ENCODE measurements at regions not wholly inside any gene's neighbourhood (a gene's known extent, or its start where the extent isn't known, plus 50 kb on each side); places are given as distances from the start of the nearest gene placed in this dataset.
A peak's percentile ranks its signal among the peaks of the same experiment; 100 is the strongest.

- H3K4me3 ChIP-seq (ENCODE audit: insufficient read depth, low read depth, low read length) = no peak overlapping the region
- no peaks in the 10 kb centered on the region for H4K20me1 ChIP-seq (ENCODE audit: insufficient read depth, low read length)
- H3K36me3 ChIP-seq (ENCODE audit: insufficient read depth, low read length) = no peaks in the 10 kb centered on the region
- H3K9ac ChIP-seq (ENCODE audit: low read length) = no peak overlapping the region
- Mint-ChIP-seq H3K27ac (ENCODE audit: unreplicated experiment) (no peak overlapping the region), H3K4me3 (ENCODE audit: unreplicated experiment) (no peak overlapping the region), H3K27me3 (ENCODE audit: low read depth, unreplicated experiment) (no peaks in the 10 kb centered on the region), H3K36me3 (ENCODE audit: low read depth, unreplicated experiment) (no peaks in the 10 kb centered on the region), H3K4me1 (ENCODE audit: low read depth, unreplicated experiment) (no peaks in the 10 kb centered on the region), H3K9me3 (ENCODE audit: unreplicated experiment) (no peaks in the 10 kb centered on the region)
- peak; percentile 5 for FAIRE-seq
- H3K4me2 ChIP-seq (ENCODE audit: low read length) = no peak overlapping the region
- no peaks in the 10 kb centered on the region for H3K9me3 ChIP-seq (ENCODE audit: insufficient read depth, low read depth, low read length)
- no peak for TF ChIP-seq EZH2 (IDR thresholded peaks at IDR 0.05; ENCODE audit: insufficient read depth, low read length)
- TF ChIP-seq CTCF (IDR thresholded peaks at IDR 0.05; ENCODE audit: insufficient read depth, low read depth, low read length) = no peak
- DNase-seq (ENCODE audit: low read depth) = no peak
- H3K79me2 ChIP-seq (ENCODE audit: insufficient read depth, low read length) = no peaks in the 10 kb centered on the region
- no peak overlapping the region for H2AFZ ChIP-seq (ENCODE audit: low read depth, low read length)
- no peaks in the 10 kb centered on the region for H3K27me3 ChIP-seq (ENCODE audit: insufficient read depth, low read length)
- no peaks in the 10 kb centered on the region for H3K4me1 ChIP-seq (ENCODE audit: insufficient read depth, low read length)
- no peak overlapping the region for H3K27ac ChIP-seq (ENCODE audit: low read depth, low read length)
These were observed 557.6 kb upstream of the MARCKS start for GRCh38 chr6:113299531-113299930.

- TF ChIP-seq CTCF (IDR thresholded peaks at IDR 0.05; ENCODE audit: insufficient read depth, low read depth, low read length) (no peak), EZH2 (IDR thresholded peaks at IDR 0.05; ENCODE audit: insufficient read depth, low read length) (no peak)
- DNase-seq (ENCODE audit: low read depth) (no peak), FAIRE-seq (no peak)
- no peaks in the 10 kb centered on the region for H3K27me3 ChIP-seq (ENCODE audit: insufficient read depth, low read length)
- Mint-ChIP-seq H3K4me1 (ENCODE audit: low read depth, unreplicated experiment) (no peaks in the 10 kb centered on the region), H3K4me3 (ENCODE audit: unreplicated experiment) (no peak overlapping the region), H3K27me3 (ENCODE audit: low read depth, unreplicated experiment) (no peaks in the 10 kb centered on the region), H3K27ac (ENCODE audit: unreplicated experiment) (no peak overlapping the region), H3K9me3 (ENCODE audit: unreplicated experiment) (no peaks in the 10 kb centered on the region), H3K36me3 (ENCODE audit: low read depth, unreplicated experiment) (no peaks in the 10 kb centered on the region)
- H3K4me1 ChIP-seq (ENCODE audit: insufficient read depth, low read length) = no peaks in the 10 kb centered on the region
- H4K20me1 ChIP-seq (ENCODE audit: insufficient read depth, low read length) = no peaks in the 10 kb centered on the region
- H3K4me2 ChIP-seq (ENCODE audit: low read length) = no peak overlapping the region
- no peaks in the 10 kb centered on the region for H3K36me3 ChIP-seq (ENCODE audit: insufficient read depth, low read length)
- no peak overlapping the region for H3K9ac ChIP-seq (ENCODE audit: low read length)
- no peaks in the 10 kb centered on the region for H3K9me3 ChIP-seq (ENCODE audit: insufficient read depth, low read depth, low read length)
- H3K27ac ChIP-seq (ENCODE audit: low read depth, low read length) = no peak overlapping the region
- no peaks in the 10 kb centered on the region for H3K79me2 ChIP-seq (ENCODE audit: insufficient read depth, low read length)
- no peak overlapping the region for H3K4me3 ChIP-seq (ENCODE audit: insufficient read depth, low read depth, low read length)
- H2AFZ ChIP-seq (ENCODE audit: low read depth, low read length) = no peak overlapping the region
These were observed 555.5 kb upstream of the MARCKS start for GRCh38 chr6:113301651-113302050.

- TF ChIP-seq CTCF (IDR thresholded peaks at IDR 0.05; ENCODE audit: insufficient read depth, low read depth, low read length) (no peak), EZH2 (IDR thresholded peaks at IDR 0.05; ENCODE audit: insufficient read depth, low read length) (no peak)
- H3K9ac ChIP-seq (ENCODE audit: low read length) = no peak overlapping the region
- no peaks in the 10 kb centered on the region for H4K20me1 ChIP-seq (ENCODE audit: insufficient read depth, low read length)
- no peak overlapping the region for H2AFZ ChIP-seq (ENCODE audit: low read depth, low read length)
- H3K4me2 ChIP-seq (ENCODE audit: low read length) = no peak overlapping the region
- H3K36me3 ChIP-seq (ENCODE audit: insufficient read depth, low read length) = no peaks in the 10 kb centered on the region
- DNase-seq (ENCODE audit: low read depth) (no peak), FAIRE-seq (no peak)
- no peak overlapping the region for H3K4me3 Mint-ChIP-seq (ENCODE audit: unreplicated experiment)
- H3K36me3 Mint-ChIP-seq (ENCODE audit: low read depth, unreplicated experiment) = no peaks in the 10 kb centered on the region
- no peak overlapping the region for H3K27ac ChIP-seq (ENCODE audit: low read depth, low read length)
- no peak overlapping the region for H3K27ac Mint-ChIP-seq (ENCODE audit: unreplicated experiment)
- no peaks in the 10 kb centered on the region for H3K4me1 Mint-ChIP-seq (ENCODE audit: low read depth, unreplicated experiment)
- no peaks in the 10 kb centered on the region for H3K79me2 ChIP-seq (ENCODE audit: insufficient read depth, low read length)
- no peaks in the 10 kb centered on the region for H3K27me3 Mint-ChIP-seq (ENCODE audit: low read depth, unreplicated experiment)
- no peaks in the 10 kb centered on the region for H3K27me3 ChIP-seq (ENCODE audit: insufficient read depth, low read length)
- H3K4me1 ChIP-seq (ENCODE audit: insufficient read depth, low read length) = no peaks in the 10 kb centered on the region
- H3K9me3 Mint-ChIP-seq (ENCODE audit: unreplicated experiment) = no peaks in the 10 kb centered on the region
- no peak overlapping the region for H3K4me3 ChIP-seq (ENCODE audit: insufficient read depth, low read depth, low read length)
- H3K9me3 ChIP-seq (ENCODE audit: insufficient read depth, low read depth, low read length) = no peaks in the 10 kb centered on the region
These were observed 553.0 kb upstream of the MARCKS start for GRCh38 chr6:113304116-113304515.
